Neural cell (in vitro differentiated cells): ENCODE measurements at regions not wholly inside any gene's neighbourhood (a gene's known extent, or its start where the extent isn't known, plus 50 kb on each side); places are given as distances from the start of the nearest gene placed in this dataset.

Experiments
- H2AFZ ChIP-seq: fragments of 200-600, 300-800 bp; sonication (generic), shearing (Covaris generic); 2 replicates; pipeline ENCODE4 v1.6.0; 2014; ENCODE audit warnings: low read depth, mild to moderate bottlenecking, antibody characterized with exemption, low read length, moderate library complexity
- H3F3A ChIP-seq: fragments of 200-600 bp; shearing (Covaris generic); 2 replicates; pipeline ENCODE4 v1.6.1; 2016; ENCODE audit warnings: mild to moderate bottlenecking, moderate library complexity, mixed read lengths, antibody characterized with exemption, low read length; ENCODE audit not compliant: insufficient read depth, poor library complexity, severe bottlenecking
- H3K27ac ChIP-seq: fragments of 200-600, 300-800 bp; sonication (generic), shearing (Covaris generic); 2 replicates; pipeline ENCODE4 v1.5.1; 2014; ENCODE audit warnings: mild to moderate bottlenecking, low read length, moderate library complexity
- H3K27me3 ChIP-seq: fragments of 300-800, 200-600 bp; sonication (generic), shearing (Covaris generic); 2 replicates; pipeline ENCODE4 v1.6.0; 2014; ENCODE audit warnings: mild to moderate bottlenecking, low read depth, low read length, moderate library complexity; ENCODE audit not compliant: insufficient read depth
- H3K36me3 ChIP-seq: fragments of 300-800, 200-600 bp; sonication (generic), shearing (Covaris generic); 2 replicates; pipeline ENCODE4 v1.5.1; 2014; ENCODE audit warnings: mild to moderate bottlenecking, antibody characterized with exemption, low read length, moderate library complexity; ENCODE audit not compliant: insufficient read depth
- H3K4me2 ChIP-seq: fragments of 300-800, 200-600 bp; sonication (generic), shearing (Covaris generic); 2 replicates; pipeline ENCODE4 v1.6.0; 2014; ENCODE audit warnings: mild to moderate bottlenecking, low read length
- H3K4me3 ChIP-seq: fragments of 300-800, 200-600 bp; sonication (generic), shearing (Covaris generic); 2 replicates; pipeline ENCODE4 v1.5.1; 2014; ENCODE audit warnings: mild to moderate bottlenecking, low read length, moderate library complexity
- H3K79me2 ChIP-seq: fragments of 200-600 bp; shearing (Covaris generic); replicated peaks from 2 replicates; pipeline ENCODE4 v1.6.0; 2014; ENCODE audit warnings: mild to moderate bottlenecking, low read length, moderate library complexity; ENCODE audit not compliant: insufficient read depth
- H3K9ac ChIP-seq: fragments of 300-800, 200-600 bp; sonication (generic), shearing (Covaris generic); 2 replicates; pipeline ENCODE4 v1.6.1; 2016; ENCODE audit warnings: mild to moderate bottlenecking, low read length, mixed read lengths
- H3K9me2 ChIP-seq: fragments of 200-600 bp; shearing (Covaris generic); 2 replicates; pipeline ENCODE4 v1.6.1; 2016; ENCODE audit warnings: mild to moderate bottlenecking, low read length, mixed read lengths; ENCODE audit not compliant: insufficient read depth
- H3K9me3 ChIP-seq: fragments of 200-600, 300-800 bp; sonication (generic), shearing (Covaris generic); 2 replicates; pipeline ENCODE4 v1.6.1; 2016; ENCODE audit warnings: mild to moderate bottlenecking, mixed run types, low read length, moderate library complexity, mixed read lengths
- H4K20me1 ChIP-seq: fragments of 200-600 bp; shearing (Covaris generic); 2 replicates; pipeline ENCODE4 v1.6.1; 2016; ENCODE audit warnings: mild to moderate bottlenecking, mixed run types; ENCODE audit not compliant: insufficient read depth
- EP300 ChIP-seq: fragments of 450-650 bp; conservative IDR thresholded peaks from 2 replicates; pipeline ENCODE4 v1.6.1; 2014; ENCODE audit warnings: antibody characterized with exemption, mild to moderate bottlenecking, moderate library complexity; ENCODE audit not compliant: poor library complexity, severe bottlenecking
- EZH2 ChIP-seq: fragments of 200-600, 300-800 bp; shearing (Covaris generic), sonication (generic); IDR thresholded peaks from 2 replicates; pipeline ENCODE4 v1.6.1; 2014; ENCODE audit warnings: antibody characterized with exemption, low read length, borderline replicate concordance, mild to moderate bottlenecking; ENCODE audit not compliant: insufficient read depth, poor library complexity, severe bottlenecking
- MXI1 ChIP-seq: fragments of 450-650 bp; conservative IDR thresholded peaks from 2 replicates; pipeline ENCODE4 v1.6.1; 2014; ENCODE audit warnings: antibody characterized with exemption, mild to moderate bottlenecking; ENCODE audit not compliant: poor library complexity, severe bottlenecking
- POLR2AphosphoS5 ChIP-seq: IDR thresholded peaks from 2 replicates; pipeline ENCODE4 v1.6.1; 2012
- RAD21 ChIP-seq: fragments of 450-650 bp; conservative IDR thresholded peaks from 2 replicates; pipeline ENCODE4 v1.6.1; 2014; ENCODE audit warnings: antibody characterized with exemption, mild to moderate bottlenecking, moderate library complexity
- SMC3 ChIP-seq: fragments of 450-650 bp; conservative IDR thresholded peaks from 2 replicates; pipeline ENCODE4 v1.6.1; 2014; ENCODE audit warnings: antibody characterized with exemption, mild to moderate bottlenecking, moderate library complexity; ENCODE audit not compliant: poor library complexity
- TAF1 ChIP-seq: IDR thresholded peaks from 2 replicates; pipeline ENCODE4 v1.6.1; 2012; ENCODE audit warnings: low read depth
- TF ChIP-seq, protein P1 (sequence below): fragments of 450-650 bp; IDR thresholded peaks from 2 replicates; pipeline ENCODE4 v1.5.1; 2014; ENCODE audit warnings: antibody characterized with exemption, mild to moderate bottlenecking, moderate library complexity; ENCODE audit not compliant: poor library complexity, severe bottlenecking
- TF ChIP-seq, protein P2 (sequence below): IDR thresholded peaks from 2 replicates; pipeline ENCODE4 v1.6.1; 2012; ENCODE audit warnings: borderline replicate concordance

DNA sequence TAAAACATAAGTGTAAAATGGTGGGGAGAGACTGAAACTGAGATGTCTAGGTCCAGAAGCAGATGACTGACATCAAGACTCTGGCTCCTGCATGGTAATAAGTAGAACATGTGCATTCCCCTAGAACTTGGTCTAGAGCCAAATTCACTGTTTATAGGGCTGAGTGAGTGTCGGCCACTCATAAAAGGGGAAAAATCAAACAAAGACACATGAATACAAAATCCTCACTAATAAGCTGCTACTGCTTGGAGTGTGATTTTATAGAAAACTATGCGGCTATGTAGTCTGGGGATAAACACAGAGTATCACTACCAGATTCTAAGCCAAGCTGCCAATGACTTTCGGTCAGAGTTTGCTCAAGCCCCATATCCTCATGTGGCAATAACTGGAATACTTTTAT, 1080.8 kb upstream of the DDX18 start:
- Histone ChIP-seq H3K9me3 (no peaks in the 10 kb centered on the region), H3K4me3 (no peak overlapping the region), H3K36me3 (no peaks in the 10 kb centered on the region), H3K4me2 (no peak overlapping the region), H4K20me1 (no peaks in the 10 kb centered on the region), H3K9ac (no peak overlapping the region), H3F3A (no peaks in the 10 kb centered on the region), H3K27me3 (no peaks in the 10 kb centered on the region), H3K9me2 (no peaks in the 10 kb centered on the region), H3K27ac (no peak overlapping the region), H3K79me2 (no peaks in the 10 kb centered on the region), H2AFZ (no peak overlapping the region)
- TF ChIP-seq EP300: no peak
- TF ChIP-seq TAF1: no peak
- TF ChIP-seq SMC3: no peak
- TF ChIP-seq, protein P1, sequence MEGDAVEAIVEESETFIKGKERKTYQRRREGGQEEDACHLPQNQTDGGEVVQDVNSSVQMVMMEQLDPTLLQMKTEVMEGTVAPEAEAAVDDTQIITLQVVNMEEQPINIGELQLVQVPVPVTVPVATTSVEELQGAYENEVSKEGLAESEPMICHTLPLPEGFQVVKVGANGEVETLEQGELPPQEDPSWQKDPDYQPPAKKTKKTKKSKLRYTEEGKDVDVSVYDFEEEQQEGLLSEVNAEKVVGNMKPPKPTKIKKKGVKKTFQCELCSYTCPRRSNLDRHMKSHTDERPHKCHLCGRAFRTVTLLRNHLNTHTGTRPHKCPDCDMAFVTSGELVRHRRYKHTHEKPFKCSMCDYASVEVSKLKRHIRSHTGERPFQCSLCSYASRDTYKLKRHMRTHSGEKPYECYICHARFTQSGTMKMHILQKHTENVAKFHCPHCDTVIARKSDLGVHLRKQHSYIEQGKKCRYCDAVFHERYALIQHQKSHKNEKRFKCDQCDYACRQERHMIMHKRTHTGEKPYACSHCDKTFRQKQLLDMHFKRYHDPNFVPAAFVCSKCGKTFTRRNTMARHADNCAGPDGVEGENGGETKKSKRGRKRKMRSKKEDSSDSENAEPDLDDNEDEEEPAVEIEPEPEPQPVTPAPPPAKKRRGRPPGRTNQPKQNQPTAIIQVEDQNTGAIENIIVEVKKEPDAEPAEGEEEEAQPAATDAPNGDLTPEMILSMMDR: no peak
- TF ChIP-seq, protein P2, sequence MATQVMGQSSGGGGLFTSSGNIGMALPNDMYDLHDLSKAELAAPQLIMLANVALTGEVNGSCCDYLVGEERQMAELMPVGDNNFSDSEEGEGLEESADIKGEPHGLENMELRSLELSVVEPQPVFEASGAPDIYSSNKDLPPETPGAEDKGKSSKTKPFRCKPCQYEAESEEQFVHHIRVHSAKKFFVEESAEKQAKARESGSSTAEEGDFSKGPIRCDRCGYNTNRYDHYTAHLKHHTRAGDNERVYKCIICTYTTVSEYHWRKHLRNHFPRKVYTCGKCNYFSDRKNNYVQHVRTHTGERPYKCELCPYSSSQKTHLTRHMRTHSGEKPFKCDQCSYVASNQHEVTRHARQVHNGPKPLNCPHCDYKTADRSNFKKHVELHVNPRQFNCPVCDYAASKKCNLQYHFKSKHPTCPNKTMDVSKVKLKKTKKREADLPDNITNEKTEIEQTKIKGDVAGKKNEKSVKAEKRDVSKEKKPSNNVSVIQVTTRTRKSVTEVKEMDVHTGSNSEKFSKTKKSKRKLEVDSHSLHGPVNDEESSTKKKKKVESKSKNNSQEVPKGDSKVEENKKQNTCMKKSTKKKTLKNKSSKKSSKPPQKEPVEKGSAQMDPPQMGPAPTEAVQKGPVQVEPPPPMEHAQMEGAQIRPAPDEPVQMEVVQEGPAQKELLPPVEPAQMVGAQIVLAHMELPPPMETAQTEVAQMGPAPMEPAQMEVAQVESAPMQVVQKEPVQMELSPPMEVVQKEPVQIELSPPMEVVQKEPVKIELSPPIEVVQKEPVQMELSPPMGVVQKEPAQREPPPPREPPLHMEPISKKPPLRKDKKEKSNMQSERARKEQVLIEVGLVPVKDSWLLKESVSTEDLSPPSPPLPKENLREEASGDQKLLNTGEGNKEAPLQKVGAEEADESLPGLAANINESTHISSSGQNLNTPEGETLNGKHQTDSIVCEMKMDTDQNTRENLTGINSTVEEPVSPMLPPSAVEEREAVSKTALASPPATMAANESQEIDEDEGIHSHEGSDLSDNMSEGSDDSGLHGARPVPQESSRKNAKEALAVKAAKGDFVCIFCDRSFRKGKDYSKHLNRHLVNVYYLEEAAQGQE: no peak
- TF ChIP-seq RAD21: no peak
- TF ChIP-seq POLR2AphosphoS5: no peak
- no peak for TF ChIP-seq MXI1
- no peak for TF ChIP-seq EZH2

DNA sequence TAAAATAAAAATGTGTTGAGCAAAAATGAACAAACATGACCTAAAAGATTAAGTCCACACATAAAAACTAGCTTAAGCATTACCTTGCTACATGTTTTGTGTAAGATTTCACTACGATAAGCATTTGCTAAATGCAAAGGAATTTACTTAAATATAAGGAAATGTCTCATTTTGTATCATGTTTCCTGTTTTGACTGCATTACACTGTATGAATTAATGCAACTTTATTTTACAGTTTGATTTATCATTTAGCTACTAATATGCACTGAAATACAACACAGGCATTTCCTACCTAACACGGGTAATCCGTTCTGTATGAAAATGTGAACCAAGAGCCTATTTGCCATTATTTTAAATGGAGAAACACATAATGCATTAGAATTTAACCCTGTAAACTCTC, 1076.5 kb upstream of the DDX18 start:
- TF ChIP-seq SMC3: no peak
- TF ChIP-seq RAD21: no peak
- TF ChIP-seq, protein P1: no peak
- no peak for TF ChIP-seq EP300
- no peak for TF ChIP-seq EZH2
- no peak for TF ChIP-seq POLR2AphosphoS5
- TF ChIP-seq, protein P2: no peak
- TF ChIP-seq TAF1: no peak
- no peak for TF ChIP-seq MXI1
- Histone ChIP-seq H4K20me1 (no peaks in the 10 kb centered on the region), H2AFZ (no peak overlapping the region), H3K4me3 (no peak overlapping the region), H3K36me3 (no peaks in the 10 kb centered on the region), H3K27ac (no peak overlapping the region), H3K4me2 (no peak overlapping the region), H3K9ac (no peak overlapping the region), H3K9me2 (no peaks in the 10 kb centered on the region), H3F3A (no peaks in the 10 kb centered on the region), H3K27me3 (no peaks in the 10 kb centered on the region), H3K9me3 (no peaks in the 10 kb centered on the region), H3K79me2 (no peaks in the 10 kb centered on the region)
